Astrocyte (in vitro differentiated cells and primary cell): ENCODE measurements at regions not wholly inside any gene's neighbourhood (a gene's known extent, or its start where the extent isn't known, plus 50 kb on each side); places are given as distances from the start of the nearest gene placed in this dataset.

ENCODE experiments used
- CTCF ChIP-seq: IDR thresholded peaks from 2 replicates; pipeline ENCODE4 v1.5.1; 2011; ENCODE audit warnings: low read depth, mild to moderate bottlenecking, inconsistent platforms, low read length, moderate library complexity; ENCODE audit not compliant: insufficient read depth
- EZH2 ChIP-seq: IDR thresholded peaks from 2 replicates; pipeline ENCODE4 v1.6.1; 2012; ENCODE audit warnings: mild to moderate bottlenecking, low read length, inconsistent platforms; ENCODE audit not compliant: insufficient read depth

GRCh38 chr4:81290813-81291212, 75.8 kb upstream of the PRKG2 start:
- TF ChIP-seq EZH2 (no peak), CTCF (no peak)
